Skeletal muscle cell (primary cell): ENCODE measurements at regions not wholly inside any gene's neighbourhood (a gene's known extent, or its start where the extent isn't known, plus 50 kb on each side); places are given as distances from the start of the nearest gene placed in this dataset.

Experiments used
- DNase-seq: peaks from one replicate; pipeline ENCODE4 v3.0.0-alpha.2; 2010; ENCODE audit warnings: low read depth
- H3K4me3 ChIP-seq: 2 replicates; pipeline ENCODE4 v1.5.1; 2011; ENCODE audit warnings: low read depth, mild to moderate bottlenecking, control low read depth, low read length, moderate library complexity

DNA sequence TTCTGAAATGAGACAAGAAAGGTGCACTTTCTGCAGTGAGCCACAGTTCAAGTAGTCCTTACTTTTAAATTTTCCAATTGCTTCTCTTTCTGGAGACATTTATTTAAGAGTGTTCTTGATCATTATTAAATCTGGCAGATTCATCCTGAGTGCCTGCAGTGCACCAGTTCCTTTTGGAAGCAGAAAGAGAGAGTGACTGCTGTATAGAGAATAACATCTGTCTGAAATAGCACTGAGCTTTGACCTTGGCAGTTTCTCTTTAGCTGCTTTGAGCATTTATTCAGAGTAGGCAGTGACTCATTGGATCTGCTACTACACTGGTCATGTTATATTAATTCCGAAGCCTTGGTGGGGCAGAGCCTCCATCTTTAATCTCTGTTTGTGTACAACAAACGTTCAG lies 1373.7 kb downstream of the PCDH9 start:
- no peak overlapping the region for H3K4me3 ChIP-seq
- peak; percentile 66 for DNase-seq

DNA sequence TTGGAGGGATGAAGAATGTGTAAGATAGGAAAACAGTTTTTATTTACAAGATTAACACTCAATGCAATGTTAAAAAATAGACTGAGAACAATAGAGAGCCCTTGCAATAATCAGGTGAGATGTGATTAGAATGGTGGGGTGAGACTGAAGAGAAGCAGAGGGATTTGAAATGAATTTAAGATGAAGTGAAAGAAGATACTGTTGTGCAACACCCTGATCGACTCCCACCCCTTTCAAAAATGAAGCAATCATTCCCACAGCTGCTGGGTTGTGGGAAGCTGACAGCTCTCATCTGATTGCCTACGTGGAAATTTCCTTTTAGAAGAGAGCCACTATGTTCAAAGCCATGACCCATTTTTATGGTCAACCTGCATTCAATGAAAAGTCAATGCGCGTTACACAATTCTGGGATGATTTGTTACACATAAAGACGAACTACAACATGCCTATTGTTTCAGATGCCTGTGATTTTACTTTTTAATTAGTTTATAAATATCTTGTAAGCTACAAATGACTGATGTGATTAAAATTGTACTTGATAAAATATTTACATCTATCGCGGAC lies 1374.8 kb downstream of the PCDH9 start:
- DNase-seq: peak; percentile 45
- no peak overlapping the region for H3K4me3 ChIP-seq

DNA sequence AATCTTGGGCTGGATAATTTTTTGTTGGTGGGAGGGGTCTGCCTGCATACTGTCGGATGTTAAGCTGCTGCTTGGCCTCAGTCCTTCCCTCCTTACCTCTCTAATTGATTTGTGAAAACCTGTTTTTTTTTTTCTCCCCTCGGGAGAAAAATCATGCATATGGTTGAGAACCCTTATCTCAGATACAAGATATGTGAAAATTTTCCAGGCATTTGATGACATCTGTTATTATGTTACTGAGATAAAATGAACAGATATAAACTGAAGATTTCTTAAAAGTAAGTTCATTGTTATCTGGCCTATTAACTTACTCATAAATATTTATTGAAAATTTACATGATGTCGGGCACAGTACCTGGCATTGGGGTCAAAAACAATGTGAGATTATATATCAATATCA lies 1375.7 kb downstream of the PCDH9 start:
- DNase-seq: no peak

DNA sequence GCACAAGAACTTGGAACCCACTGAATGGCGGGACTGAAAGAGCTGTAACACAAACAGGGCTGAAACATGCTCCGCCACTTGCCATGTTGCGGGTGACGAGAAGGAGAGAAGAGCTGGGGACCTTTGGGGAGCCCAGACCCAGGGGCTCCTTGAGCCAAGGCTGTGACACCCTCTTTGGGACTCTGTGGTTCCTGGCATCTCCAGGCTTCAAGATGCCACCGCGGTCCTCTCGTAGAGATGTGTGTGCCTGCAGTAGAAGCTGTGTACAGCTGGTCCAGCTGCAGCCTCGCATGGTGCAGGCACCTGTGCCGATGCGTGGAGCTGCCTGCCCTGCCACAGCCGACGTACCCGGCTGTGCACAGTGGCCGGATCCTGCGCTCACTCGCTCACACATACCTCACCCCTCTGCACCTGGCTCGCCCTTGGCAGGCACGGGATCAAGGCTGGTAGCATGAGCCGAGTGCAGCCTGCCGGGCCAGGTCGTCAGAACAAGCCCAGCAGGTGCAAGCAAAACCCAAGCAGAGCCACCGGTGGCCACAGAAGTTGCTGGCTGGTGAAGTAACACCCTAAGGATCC lies 1385.8 kb downstream of the PCDH9 start:
- no peak for DNase-seq
- no peak overlapping the region for H3K4me3 ChIP-seq

More for the DNA sequence above, 1375.7 kb downstream of the PCDH9 start:
- H3K4me3 ChIP-seq: no peak overlapping the region

- no peak for DNase-seq
- no peak overlapping the region for H3K4me3 ChIP-seq
These were observed 1386.8 kb downstream of the PCDH9 start for GRCh38 chr13:65843314-65843731.

DNA sequence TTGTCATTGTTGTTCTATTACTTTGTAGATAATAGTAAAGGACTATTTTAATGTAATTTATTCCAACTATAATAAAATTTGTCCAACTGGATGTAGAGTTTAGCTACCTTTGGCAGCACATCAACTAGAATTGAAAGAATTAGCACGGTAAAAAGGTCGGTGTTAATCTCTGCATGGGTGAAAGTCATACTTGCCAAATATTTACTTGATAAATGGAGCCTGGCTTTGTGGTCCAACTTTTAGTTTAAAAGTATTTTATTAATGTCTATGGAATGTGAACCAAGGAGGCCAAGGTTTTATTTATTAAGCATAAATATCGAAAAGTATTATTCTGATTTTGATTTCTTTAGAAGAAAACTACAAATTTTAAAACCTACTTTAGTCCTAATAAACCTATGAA lies 1389.0 kb downstream of the PCDH9 start:
- no peak overlapping the region for H3K4me3 ChIP-seq
- no peak for DNase-seq

DNA sequence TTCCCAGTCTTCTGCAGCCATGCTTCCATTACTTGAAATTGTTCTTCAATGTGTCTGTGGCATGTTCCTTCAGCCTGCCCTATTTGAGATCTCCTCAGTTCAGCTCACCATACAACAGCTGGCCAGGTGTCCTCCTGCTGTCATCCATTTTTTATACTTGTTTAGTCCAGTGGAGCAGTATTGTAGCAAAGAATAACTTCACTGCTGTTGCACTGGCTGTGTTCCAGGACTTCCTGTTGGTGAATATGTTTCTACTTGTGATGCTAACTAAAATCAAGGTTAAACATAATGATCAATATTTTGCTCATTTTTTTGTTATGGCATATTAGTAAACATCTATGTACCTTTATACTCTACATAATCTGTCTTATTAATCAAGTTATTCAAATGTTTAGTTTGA lies 1394.1 kb downstream of the PCDH9 start:
- H3K4me3 ChIP-seq: no peak overlapping the region
- no peak for DNase-seq

DNA sequence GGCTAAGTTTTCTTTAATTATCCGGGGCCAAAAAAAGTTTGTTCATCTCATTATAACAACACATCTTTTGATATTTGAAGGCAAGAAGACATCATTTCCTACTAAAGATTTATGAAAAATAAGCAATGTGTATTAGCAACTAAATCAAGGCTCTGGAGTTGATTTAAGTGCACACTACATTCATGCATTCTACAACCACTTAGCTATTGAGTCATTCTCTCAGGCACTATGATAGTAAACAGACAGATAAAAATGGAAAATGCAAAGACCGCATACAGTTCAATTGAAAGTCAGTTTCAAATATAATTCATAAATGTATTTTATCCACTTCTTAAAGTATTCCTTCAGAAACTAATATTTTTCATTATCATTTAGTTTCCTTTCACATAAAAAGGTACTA lies 1395.2 kb downstream of the PCDH9 start:
- no peak overlapping the region for H3K4me3 ChIP-seq
- DNase-seq: no peak

DNA sequence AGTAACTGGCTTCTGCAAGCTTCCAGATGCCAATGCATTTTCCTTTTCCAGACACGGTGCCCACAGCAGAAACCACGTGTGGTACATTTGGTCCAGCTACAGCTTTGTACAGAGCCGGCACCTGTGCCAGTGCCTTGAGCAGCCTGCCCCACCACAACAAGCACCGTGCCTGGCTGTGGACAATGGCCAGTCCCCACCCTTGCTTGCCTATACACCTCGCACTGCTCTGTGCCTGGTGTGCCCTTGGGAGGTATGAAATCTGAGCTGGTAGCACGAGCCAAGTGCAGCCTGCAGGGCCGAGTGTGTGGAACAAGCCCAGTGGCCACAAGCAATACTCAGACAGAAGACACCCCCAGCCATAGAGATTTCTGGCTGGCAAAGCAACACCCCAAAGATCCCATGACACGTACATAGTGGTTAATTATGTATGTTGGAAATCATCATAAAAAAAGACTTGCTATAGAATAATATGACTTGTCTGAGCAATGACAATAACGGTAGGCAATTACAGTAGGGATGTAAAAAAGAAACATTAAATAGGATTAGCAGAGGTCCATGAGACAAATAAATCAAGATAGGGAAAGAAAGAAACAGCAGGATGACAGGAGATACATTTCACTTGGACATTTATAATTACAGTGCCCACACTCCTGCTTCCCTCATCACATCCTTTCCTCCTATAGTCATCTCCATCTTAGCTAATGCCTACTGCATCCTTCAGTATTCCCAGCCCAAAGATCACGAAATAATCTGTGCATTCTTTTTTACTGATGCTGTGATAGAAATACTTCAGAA lies 1399.5 kb downstream of the PCDH9 start:
- no peak overlapping the region for H3K4me3 ChIP-seq
- DNase-seq: no peak

DNA sequence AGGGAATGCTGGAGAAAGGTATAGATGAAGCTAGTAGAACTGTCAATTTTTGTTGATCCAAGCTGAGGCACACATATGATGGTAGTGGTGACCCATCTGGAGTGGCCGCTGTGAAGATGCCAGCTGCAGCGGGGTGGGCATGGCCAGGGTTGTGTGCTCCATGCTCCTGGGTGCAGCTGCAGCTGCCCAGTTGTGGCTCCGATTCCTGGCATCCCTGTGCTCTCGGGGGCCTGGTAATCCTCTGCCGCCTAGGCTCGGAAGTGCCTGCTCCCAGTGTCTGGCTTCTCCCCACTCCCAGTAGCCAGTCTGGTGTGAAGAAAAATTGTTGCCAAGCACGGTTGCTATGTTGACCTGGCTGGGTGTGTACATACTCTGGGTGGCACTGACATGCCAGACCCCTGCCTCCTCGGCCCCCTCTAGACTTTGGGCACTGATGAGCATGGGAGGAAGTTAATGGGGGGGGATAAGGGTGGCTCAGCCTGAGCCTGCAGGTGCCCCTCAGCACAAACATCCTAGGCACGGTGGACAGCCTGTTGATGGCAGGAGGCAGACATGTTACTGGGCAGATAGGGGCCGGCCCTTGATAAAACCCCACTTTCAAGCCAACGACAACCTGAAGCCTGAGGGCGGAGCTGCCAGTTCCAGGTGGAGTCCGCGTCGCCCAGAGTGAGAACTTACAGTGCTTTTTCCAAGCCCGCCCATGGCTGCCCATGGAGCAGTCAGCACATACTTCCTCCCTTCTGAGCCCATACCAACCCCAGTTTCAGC lies 1400.7 kb downstream of the PCDH9 start:
- no peak for DNase-seq

DNA sequence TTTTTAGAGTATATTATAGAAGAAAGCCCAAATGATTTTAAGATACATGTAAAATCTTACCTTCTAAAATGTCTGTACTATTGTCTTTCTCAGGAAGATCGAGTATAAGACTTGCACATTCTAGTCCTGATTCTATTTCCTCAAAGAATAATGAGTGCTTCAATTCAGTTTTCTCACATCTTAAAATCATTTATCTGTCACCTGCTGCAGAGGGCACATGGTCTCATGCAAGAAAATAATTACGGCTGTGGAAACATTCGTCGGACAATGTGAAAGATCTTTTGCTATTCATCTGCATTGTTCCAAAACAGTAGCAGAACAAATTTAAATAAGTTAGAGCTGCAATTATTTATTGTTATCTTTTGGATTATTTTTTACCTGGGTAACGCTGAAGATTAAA lies 1403.5 kb downstream of the PCDH9 start:
- DNase-seq: no peak
- no peak overlapping the region for H3K4me3 ChIP-seq

More for the DNA sequence above, 1400.7 kb downstream of the PCDH9 start:
- no peak overlapping the region for H3K4me3 ChIP-seq

- DNase-seq: no peak
- no peak overlapping the region for H3K4me3 ChIP-seq
These were observed 1405.1 kb downstream of the PCDH9 start for GRCh38 chr13:65825039-65825438.

- H3K4me3 ChIP-seq: no peak overlapping the region
- DNase-seq: peak; percentile 5
These were observed 1422.1 kb downstream of the PCDH9 start for GRCh38 chr13:65808061-65808460.

DNA sequence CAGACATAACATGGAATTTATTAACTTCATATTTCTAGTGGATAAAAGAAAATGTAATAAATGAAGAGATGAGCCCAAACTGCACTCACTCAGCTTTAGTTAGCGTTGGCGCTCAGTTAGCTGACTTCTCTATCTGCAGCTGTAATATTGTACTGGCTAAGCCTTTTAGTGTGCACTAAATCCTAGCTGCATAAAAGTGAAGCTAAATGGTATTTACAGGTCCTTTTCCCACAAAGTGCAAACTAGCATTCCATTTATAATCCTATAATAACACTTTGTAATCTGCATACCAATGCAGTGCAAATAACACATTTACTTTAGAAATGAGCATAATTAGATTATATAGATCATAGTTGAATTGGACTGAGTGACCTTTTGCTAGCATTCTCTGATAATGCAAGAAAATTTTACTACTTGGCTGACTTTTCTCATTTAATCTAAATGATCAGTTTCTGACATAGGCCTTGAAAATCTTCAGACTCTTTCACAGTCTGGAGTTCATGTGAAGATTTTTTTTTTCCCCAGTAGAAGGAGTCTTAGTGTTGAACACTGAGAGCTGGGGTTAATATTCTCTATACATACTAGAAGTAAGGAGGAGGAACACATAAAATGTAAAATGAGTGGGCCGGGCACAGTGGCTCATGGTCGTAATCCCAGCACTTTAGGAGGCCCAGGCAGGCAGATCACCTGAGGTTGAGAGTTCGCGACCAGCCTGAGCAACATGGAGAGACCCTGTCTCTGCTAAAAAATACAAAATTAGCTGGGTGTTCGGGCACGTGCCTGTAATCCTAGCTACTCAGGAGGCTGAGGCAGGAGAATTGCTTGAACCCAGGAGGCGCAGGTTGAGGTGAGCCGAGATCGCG lies 1426.4 kb downstream of the PCDH9 start:
- DNase-seq: no peak
- no peak overlapping the region for H3K4me3 ChIP-seq

GRCh38 chr13:65789815-65790214 lies 1440.3 kb downstream of the PCDH9 start:
- H3K4me3 ChIP-seq: no peak overlapping the region
- DNase-seq: peak; percentile 23

GRCh38 chr13:65787082-65787481 lies 1443.1 kb downstream of the PCDH9 start:
- H3K4me3 ChIP-seq: no peak overlapping the region
- no peak for DNase-seq

GRCh38 chr13:65784088-65784816 lies 1445.9 kb downstream of the PCDH9 start:
- no peak overlapping the region for H3K4me3 ChIP-seq
- no peak for DNase-seq

DNA sequence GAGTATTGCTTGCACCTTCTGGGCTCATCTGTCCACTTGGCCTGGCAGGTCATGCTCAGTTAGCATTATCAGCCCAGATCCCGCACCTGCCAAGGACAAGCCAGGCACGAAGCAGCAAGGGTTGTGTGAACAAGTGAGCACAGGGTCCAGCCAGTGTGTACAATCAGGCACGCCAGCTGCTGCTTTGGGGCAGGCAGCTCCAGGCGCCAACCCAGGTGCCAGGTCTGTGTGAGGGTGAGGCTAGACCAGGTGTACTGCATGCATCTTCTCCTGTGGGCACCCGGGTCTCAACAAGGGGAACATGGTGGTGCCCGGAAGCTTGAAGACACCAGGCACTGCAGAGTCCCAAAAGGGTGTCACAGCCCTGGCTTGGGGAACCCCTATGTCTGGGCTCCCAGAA lies 1446.8 kb downstream of the PCDH9 start:
- H3K4me3 ChIP-seq: no peak overlapping the region
- no peak for DNase-seq
